NCI-H345 treated with DMSO at 0.1 percent for 48 hours (cell line): ENCODE measurements at regions not wholly inside any gene's neighbourhood (a gene's known extent, or its start where the extent isn't known, plus 50 kb on each side); places are given as distances from the start of the nearest gene placed in this dataset.
"Not testable (repeated sequence)": the region's sequence is repeated elsewhere in the genome, so short reads cannot be mapped to it uniquely, and the experiment has no call there.

ENCODE experiments used
- DNase-seq: peaks from one replicate; lab custom pipeline; 2025; ENCODE audit not compliant: unreplicated experiment; lab: John Stamatoyannopoulos, UW

DNA sequence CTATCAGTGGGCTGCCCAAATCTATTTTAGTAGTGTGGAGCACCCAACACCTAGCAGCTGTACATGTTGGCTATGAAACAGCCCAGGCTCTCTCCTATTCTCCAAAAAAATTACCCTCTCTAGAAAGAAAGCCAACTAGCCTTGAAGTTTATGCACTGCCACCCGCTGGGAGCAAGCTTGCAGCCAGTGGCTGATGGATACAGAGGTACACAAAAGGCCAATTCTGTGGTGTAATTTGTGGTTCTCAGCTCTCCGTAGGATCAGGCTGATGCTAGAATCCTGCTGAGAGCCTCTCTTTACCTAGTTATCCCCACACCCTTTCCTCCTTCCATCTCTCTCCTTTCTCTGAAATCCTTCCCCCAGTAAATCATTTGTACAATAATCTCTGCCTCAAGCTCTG is 1120.7 kb downstream of the DIAPH3 start:
- no peak for DNase-seq

DNA sequence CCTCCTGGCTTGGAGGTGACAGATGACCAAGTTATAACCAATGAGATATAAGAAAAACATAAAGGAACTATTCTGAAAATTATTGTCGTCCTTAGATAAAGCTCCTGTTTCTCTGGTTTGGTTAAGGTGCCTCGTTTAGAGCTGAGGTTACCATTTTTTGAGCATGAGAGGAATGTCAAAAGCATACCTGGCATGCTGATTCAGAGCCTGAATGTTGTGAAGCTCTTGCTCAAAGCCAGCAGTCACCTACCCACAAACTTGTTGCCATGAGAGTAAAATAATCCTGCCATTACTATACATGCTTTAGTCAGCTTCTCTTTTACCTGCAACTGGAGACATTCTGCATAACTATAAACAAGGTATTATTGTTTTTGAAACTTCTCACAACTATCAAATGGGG is 1116.2 kb downstream of the DIAPH3 start:
- no peak for DNase-seq

DNA sequence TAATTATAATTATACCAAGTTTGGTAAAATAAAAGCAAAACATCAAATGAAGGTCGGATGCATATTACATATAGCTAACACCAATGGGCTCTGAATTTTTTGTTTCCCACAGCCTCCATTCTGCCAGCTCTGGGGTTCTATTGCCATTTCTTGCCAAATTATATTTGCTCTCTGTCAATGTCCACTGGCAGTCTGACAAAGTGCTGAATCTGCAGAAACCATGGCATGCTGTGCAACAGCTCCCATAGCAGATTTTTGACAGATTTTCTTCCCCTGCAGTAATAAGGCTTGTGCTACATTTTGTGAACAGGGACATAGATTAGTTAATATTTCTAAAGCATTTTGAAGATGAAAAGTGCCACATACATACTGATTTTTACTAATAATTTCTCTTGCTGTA is 1102.1 kb downstream of the DIAPH3 start:
- DNase-seq = no peak

DNA sequence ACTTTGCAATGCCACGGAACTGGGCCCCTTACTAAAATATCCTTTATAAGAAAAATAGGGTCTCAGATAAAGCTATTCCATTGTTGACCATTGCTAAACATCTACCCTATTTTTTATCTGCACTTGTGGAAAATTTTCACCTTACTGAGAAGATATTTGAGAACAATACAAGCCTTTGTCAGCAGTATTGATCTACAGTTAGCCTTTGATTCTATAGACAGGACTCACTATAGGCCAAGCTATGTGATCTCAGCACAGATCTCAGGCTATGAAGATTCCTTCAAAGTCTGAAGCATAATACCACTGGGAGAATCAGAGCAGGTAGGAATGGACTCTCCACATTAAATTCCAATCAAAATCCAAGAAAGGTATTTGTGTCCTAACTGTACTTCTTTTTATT is 1099.7 kb downstream of the DIAPH3 start:
- no peak for DNase-seq

DNA sequence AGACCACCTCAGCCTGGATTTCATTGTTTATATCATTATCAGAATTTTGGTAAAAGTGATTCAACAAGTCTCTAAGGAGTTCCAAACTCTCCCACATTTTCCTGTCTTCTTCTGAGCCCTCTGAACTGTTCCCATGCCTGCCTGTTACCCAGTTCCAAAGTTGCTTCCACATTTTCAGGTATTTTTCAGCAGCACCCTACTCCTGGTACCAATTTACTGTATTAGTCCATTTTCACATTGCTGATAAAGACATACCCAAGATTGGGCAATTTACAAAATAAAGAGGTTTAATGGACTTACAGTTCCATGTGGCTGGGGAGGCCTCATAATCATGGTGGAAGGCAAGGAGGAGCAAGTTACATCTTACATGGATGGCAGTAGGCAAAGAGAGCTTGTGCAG is 1087.3 kb downstream of the DIAPH3 start:
- not testable (repeated sequence) for DNase-seq

- no peak for DNase-seq
Observed at GRCh38 chr13:59086147-59086546, 1077.6 kb downstream of the DIAPH3 start.

- no peak for DNase-seq
Observed at GRCh38 chr13:59088716-59089115, 1075.0 kb downstream of the DIAPH3 start.

DNA sequence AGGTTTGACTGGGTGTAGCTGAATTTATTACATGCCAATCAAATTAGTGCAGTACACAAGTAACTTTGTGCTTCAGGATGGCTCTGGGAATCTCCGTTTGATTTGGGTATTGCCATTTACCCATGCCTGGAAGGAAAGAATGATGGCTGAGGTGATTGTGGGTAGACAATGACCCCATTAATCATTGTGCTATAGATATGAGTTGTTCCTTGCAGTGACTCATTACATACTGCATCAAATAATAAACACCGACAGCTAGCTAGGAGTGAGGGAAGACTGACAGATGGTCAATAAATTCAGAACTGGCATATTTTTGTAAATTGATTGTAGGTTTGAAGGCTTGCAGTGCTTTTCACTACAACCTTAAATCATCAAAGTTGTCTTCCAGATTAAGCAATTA is 1069.5 kb downstream of the DIAPH3 start:
- DNase-seq = no peak

DNA sequence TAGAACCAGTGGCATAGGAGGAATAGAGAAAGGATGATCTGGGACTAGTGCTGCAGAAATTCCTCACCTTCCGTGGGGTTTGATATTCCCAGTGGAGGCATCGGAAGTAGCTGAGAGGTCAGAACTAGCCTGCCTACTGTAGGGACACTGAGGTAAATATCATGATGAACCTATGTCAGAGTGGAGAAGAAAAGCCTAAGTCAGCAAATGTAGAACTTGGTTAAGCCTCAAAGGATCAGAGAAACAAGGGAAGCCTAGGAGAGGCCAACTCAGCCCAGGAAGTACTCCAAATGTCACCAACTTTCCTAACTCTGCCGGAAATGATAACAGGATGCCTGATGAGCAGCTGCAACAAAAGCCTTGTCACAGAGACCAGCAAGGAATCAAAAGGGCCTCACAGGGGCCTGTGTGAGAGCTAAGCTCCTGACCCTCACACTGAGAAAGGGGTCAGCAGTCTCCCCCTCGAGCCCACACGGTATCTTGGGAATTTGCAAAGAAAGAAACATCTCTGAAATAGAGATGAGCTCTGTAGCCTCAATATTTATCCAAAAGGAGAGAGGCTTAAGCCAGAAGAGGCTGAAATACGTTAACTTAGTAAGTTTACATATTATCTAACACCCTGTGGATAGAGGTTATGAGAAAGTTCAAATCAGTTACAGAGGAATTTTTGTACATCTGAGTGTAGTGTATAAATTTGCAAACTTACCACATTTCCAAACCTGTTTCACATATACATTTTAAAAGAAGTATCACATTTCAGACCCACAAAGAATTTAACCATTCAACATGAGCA is 1064.3 kb downstream of the DIAPH3 start:
- DNase-seq = no peak

DNA sequence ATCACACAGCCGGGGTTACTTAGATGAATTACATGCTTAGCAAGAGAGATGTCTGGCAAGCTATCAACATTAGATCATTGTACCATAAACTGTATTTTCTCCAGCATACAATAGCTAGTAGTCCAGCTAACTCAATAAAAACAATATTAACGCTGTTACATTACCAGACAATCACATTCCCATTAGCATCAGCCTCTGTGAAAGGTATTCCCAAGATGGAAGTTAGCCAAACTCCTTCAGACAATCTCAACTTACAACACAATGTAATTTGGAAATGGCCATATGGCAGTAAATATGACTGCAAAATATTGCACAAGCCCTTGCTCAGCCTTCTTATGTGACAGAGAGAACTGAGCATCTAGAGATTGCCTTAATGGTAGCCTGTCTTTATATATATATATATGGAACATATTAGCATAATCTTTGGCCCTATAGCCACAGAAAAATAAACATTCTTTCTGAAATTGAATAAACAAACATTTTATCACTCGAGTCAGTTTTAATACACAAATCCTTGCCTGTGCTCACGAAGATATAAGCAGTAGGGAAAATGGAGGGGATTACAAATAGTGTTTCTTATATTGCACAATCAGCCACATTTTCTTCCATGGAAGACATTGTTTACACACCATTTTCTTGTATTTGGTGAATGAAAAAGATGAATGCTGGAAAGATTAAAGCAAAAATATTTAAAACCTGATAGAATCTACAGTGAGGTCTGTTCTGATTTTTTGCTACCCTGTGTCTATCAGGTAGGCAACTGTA is 1060.5 kb downstream of the DIAPH3 start:
- DNase-seq = no peak

GRCh38 chr13:59111751-59112171 is 1052.0 kb downstream of the DIAPH3 start:
- no peak for DNase-seq

GRCh38 chr13:59112221-59112718 is 1051.5 kb downstream of the DIAPH3 start:
- DNase-seq = no peak

DNA sequence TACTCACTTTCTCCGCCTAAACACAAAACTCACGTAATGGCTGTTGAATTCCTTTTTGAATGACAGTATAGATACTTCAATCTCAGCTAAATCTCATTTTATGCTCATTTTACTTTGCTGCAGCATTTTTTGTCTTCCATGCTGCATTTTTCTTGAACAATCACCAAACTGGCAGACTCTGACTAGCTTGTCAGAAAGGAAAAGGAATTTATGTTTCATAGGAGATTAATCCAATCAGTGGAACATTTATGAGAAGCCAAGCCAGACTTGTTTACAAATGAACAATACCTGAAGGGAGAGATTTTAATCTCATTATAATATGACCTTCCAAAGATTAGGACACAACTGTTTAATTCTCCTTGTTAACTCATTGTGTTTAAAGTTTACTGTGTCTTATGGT is 1044.3 kb downstream of the DIAPH3 start:
- no peak for DNase-seq

DNA sequence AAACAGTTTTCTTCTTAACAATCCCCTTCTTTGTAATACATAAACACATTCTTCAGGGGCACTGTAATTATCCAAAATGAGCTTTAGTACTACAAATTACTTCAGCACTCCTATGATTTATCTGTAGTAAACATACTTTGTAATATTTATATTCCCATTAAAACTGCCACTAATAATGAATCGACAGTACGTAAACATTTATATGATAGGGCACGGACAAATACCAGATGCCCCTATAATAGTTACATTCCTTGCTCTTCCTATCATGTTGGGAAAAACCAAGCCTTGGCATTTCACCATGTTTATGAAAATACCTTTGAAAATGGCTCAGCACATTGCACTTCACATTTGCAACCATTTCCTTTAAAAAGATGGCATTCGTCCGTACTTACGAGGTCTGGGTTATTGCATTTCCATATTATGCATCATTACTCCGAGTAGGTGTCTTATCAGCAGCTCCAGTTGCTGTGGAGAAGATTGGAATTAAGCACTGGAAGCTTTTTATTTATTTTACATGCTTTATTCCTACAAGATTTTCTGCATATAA is 1043.4 kb downstream of the DIAPH3 start:
- no peak for DNase-seq

GRCh38 chr13:59121507-59121906 is 1042.2 kb downstream of the DIAPH3 start:
- no peak for DNase-seq

DNA sequence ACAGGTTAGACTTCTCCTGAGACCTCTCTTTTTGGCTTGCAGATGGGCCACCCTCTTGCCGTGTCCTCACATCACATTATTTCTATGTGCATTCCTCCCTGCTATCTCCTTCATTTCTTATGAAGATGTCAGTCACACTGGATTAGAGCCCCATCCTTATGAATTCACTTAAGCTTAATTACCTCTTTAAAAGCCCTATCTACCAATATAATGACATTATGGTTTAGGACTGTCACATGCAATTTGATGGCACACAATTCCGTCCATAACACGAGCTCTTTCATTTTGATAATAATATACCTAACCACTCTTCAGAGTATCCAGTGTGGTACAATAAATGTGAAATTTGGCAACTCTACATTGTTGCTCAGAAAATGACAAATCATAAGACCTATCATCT is 1037.3 kb downstream of the DIAPH3 start:
- no peak for DNase-seq

GRCh38 chr13:59133903-59134302 is 1029.8 kb downstream of the DIAPH3 start:
- no peak for DNase-seq

DNA sequence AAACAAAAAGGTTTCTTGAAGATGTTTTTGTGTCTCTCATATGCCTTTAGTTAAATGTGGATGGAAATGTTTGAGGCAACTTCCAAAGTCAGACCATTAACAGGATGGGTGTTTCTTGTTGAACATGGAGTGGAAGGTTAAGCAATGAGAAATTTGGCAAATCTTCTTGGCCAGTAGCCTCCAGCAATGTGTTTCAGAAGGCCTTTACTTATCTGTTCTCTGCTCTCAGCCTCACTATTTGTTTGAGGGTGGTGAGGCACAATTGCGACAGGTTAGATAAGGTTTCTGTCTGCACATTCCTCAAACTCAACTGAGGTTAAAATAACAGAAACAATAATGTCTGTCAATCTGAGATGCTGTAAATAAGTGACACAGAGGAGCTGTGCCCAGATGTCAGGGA is 1019.0 kb downstream of the DIAPH3 start:
- DNase-seq = no peak

GRCh38 chr13:59145381-59145780 is 1018.3 kb downstream of the DIAPH3 start:
- no peak for DNase-seq

- DNase-seq = no peak
Observed at GRCh38 chr13:59157181-59157580, 1006.5 kb downstream of the DIAPH3 start.

GRCh38 chr13:59166174-59166573 is 997.6 kb downstream of the DIAPH3 start:
- DNase-seq = no peak

DNA sequence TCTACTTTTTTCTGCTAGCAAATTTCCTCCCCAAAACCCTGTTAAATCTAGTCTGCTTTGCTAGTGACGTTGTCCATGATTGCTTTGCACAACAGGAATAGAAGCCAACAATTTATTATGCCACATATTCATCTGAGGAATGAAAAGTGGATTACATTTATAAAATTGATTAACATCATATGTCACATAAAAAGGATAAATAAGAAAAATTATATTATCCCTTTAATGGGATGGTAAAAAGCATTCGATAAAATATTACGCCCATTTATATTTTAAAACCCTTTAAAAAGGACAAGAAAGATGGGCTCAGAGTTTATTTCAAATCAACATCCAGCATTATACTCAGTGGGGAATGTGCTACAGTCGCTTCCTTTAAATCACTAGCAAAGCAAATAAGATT is 991.7 kb downstream of the DIAPH3 start:
- no peak for DNase-seq
